Trophoblast cell (in vitro differentiated cells and primary cell): ENCODE measurements at regions not wholly inside any gene's neighbourhood (a gene's known extent, or its start where the extent isn't known, plus 50 kb on each side); places are given as distances from the start of the nearest gene placed in this dataset.

Source experiments
- DNase-seq, 2 donors: peaks; one replicate each; pipeline ENCODE4 v3.0.0-alpha.2; 2016
- H2AFZ ChIP-seq: 2 replicates; pipeline ENCODE4 v1.6.1; 2013; ENCODE audit warnings: low read length, moderate library complexity, mild to moderate bottlenecking; ENCODE audit not compliant: insufficient read depth, poor library complexity
- H2AK5ac ChIP-seq: 2 replicates; pipeline ENCODE4 v1.6.1; 2013; ENCODE audit warnings: mild to moderate bottlenecking, low read length
- H2BK120ac ChIP-seq: 2 replicates; pipeline ENCODE4 v1.6.1; 2013; ENCODE audit warnings: low read length, mild to moderate bottlenecking, moderate library complexity; ENCODE audit not compliant: insufficient read depth, poor library complexity
- H2BK12ac ChIP-seq: 2 replicates; pipeline ENCODE4 v1.6.1; 2013; ENCODE audit warnings: mild to moderate bottlenecking, low read length, moderate library complexity
- H2BK5ac ChIP-seq: 2 replicates; pipeline ENCODE4 v1.6.1; 2013; ENCODE audit warnings: low read length, low read depth, moderate library complexity, mild to moderate bottlenecking; ENCODE audit not compliant: poor library complexity
- H3K14ac ChIP-seq: 2 replicates; pipeline ENCODE4 v1.6.1; 2013; ENCODE audit warnings: mild to moderate bottlenecking, low read length
- H3K18ac ChIP-seq: 2 replicates; pipeline ENCODE4 v1.6.1; 2013; ENCODE audit warnings: mild to moderate bottlenecking, low read length
- H3K23ac ChIP-seq: 2 replicates; pipeline ENCODE4 v1.6.1; 2013; ENCODE audit warnings: low read length
- H3K27ac ChIP-seq: 2 replicates; pipeline ENCODE4 v1.5.1; 2013; ENCODE audit warnings: low read depth, mild to moderate bottlenecking, inconsistent platforms, low read length, moderate library complexity
- H3K27me3 ChIP-seq: 2 replicates; pipeline ENCODE4 v1.6.1; 2013; ENCODE audit warnings: inconsistent platforms, mild to moderate bottlenecking, low read length, moderate library complexity; ENCODE audit not compliant: insufficient read depth
- H3K36me3 ChIP-seq, 2 experiments: 1 replicate in 1 of 2; 2 replicates in 1 of 2; pipeline ENCODE4 v1.6.1; 2013; ENCODE audit warnings: low read length in 2 of 2, mild to moderate bottlenecking in 2 of 2, moderate library complexity in 1 of 2; ENCODE audit not compliant: insufficient read depth in 2 of 2, control insufficient read depth in 1 of 2
- H3K4ac ChIP-seq: 2 replicates; pipeline ENCODE4 v1.6.1; 2013; ENCODE audit warnings: low read depth, mild to moderate bottlenecking, low read length, moderate library complexity
- H3K4me1 ChIP-seq, 2 experiments: 1 replicate in 1 of 2; 2 replicates in 1 of 2; pipeline ENCODE4 v1.6.1; 2013; ENCODE audit warnings: low read length in 2 of 2, mild to moderate bottlenecking in 2 of 2, moderate library complexity in 1 of 2; ENCODE audit not compliant: insufficient read depth in 2 of 2, control insufficient read depth in 1 of 2
- H3K4me2 ChIP-seq: 2 replicates; pipeline ENCODE4 v1.6.1; 2013; ENCODE audit warnings: inconsistent platforms, mild to moderate bottlenecking, low read length, moderate library complexity
- H3K4me3 ChIP-seq: 2 replicates; pipeline ENCODE4 v1.5.1; 2013; ENCODE audit warnings: mild to moderate bottlenecking, low read depth, low read length, inconsistent platforms
- H3K79me1 ChIP-seq: one replicate; pipeline ENCODE4 v1.6.1; 2013; ENCODE audit warnings: low read length
- H3K79me2 ChIP-seq: 2 replicates; pipeline ENCODE4 v1.6.1; 2013; ENCODE audit warnings: low read length, mild to moderate bottlenecking; ENCODE audit not compliant: control insufficient read depth, insufficient read depth, poor library complexity
- H3K9ac ChIP-seq: 2 replicates; pipeline ENCODE4 v1.6.1; 2013; ENCODE audit warnings: mild to moderate bottlenecking, low read length
- H3K9me3 ChIP-seq: 2 replicates; pipeline ENCODE4 v1.6.1; 2013; ENCODE audit warnings: low read depth, mild to moderate bottlenecking, control low read depth, inconsistent platforms, low read length; ENCODE audit not compliant: insufficient read depth
- H4K12ac ChIP-seq: 2 replicates; pipeline ENCODE4 v1.6.1; 2013; ENCODE audit warnings: low read depth, mild to moderate bottlenecking, low read length, moderate library complexity
- H4K8ac ChIP-seq: 2 replicates; pipeline ENCODE4 v1.6.1; 2013; ENCODE audit warnings: low read depth, mild to moderate bottlenecking, low read length, moderate library complexity
- H4K91ac ChIP-seq: one replicate; pipeline ENCODE4 v1.6.1; 2013; ENCODE audit warnings: low read depth, mild to moderate bottlenecking, low read length, moderate library complexity
- WGBS: extraction: QIAGEN DNeasy Blood & Tissue Kit; methylation state at CpG from one replicate; pipeline ENCODE4 v1.1.7; 2013; ENCODE audit warnings: missing lambda C conversion rate; ENCODE audit not compliant: insufficient read length, insufficient coverage; ENCODE audit errors: extremely low coverage; 5-methylcytosine and 5-hydroxymethylcytosine counted together

- H3K36me3 ChIP-seq: no peaks in the 10 kb centered on the region
- H3K18ac ChIP-seq: no peak overlapping the region
- DNase-seq: no peak
- no peaks in the 10 kb centered on the region for H3K27me3 ChIP-seq
- H3K9me3 ChIP-seq: no peaks in the 10 kb centered on the region
- H2BK5ac ChIP-seq: no peak overlapping the region
- no peaks in the 10 kb centered on the region for H3K79me1 ChIP-seq
- no peak overlapping the region for H2BK120ac ChIP-seq
- no peak overlapping the region for H3K14ac ChIP-seq
- no peak overlapping the region for H3K4ac ChIP-seq
- no peak overlapping the region for H4K12ac ChIP-seq
- no peaks in the 10 kb centered on the region for H3K79me2 ChIP-seq
- no peak overlapping the region for H3K4me2 ChIP-seq
- no peak overlapping the region for H3K4me3 ChIP-seq
- no peak overlapping the region for H2AFZ ChIP-seq
- H3K4me1 ChIP-seq: no peaks in the 10 kb centered on the region
- H3K9ac ChIP-seq: no peak overlapping the region
- H2BK12ac ChIP-seq: no peak overlapping the region
- WGBS: no CpG with 5 or more reads among the region's 4 CpGs
- H3K27ac ChIP-seq: no peak overlapping the region
- H3K23ac ChIP-seq: no peak overlapping the region
- no peak overlapping the region for H4K8ac ChIP-seq
- H4K91ac ChIP-seq: no peak overlapping the region
- no peak overlapping the region for H2AK5ac ChIP-seq
Measured at GRCh38 chr13:78844106-78844505, 185.2 kb upstream of the OBI1 start.

- no peak overlapping the region for H3K18ac ChIP-seq
- no peaks in the 10 kb centered on the region for H3K9me3 ChIP-seq
- no peak overlapping the region for H3K4ac ChIP-seq
- no peaks in the 10 kb centered on the region for H3K4me1 ChIP-seq
- H4K91ac ChIP-seq: no peak overlapping the region
- H3K14ac ChIP-seq: no peak overlapping the region
- H2BK12ac ChIP-seq: no peak overlapping the region
- H2BK5ac ChIP-seq: no peak overlapping the region
- no peak overlapping the region for H3K4me3 ChIP-seq
- H4K12ac ChIP-seq: no peak overlapping the region
- no peaks in the 10 kb centered on the region for H3K36me3 ChIP-seq
- no peak overlapping the region for H4K8ac ChIP-seq
- no peak for DNase-seq
- no peak overlapping the region for H3K9ac ChIP-seq
- no peaks in the 10 kb centered on the region for H3K79me1 ChIP-seq
- no peak overlapping the region for H3K23ac ChIP-seq
- H3K79me2 ChIP-seq: no peaks in the 10 kb centered on the region
- no peak overlapping the region for H2AFZ ChIP-seq
- no peaks in the 10 kb centered on the region for H3K27me3 ChIP-seq
- H2AK5ac ChIP-seq: no peak overlapping the region
- no peak overlapping the region for H3K27ac ChIP-seq
- H2BK120ac ChIP-seq: no peak overlapping the region
- no CpG with 5 or more reads among the region's 7 CpGs for WGBS
- no peak overlapping the region for H3K4me2 ChIP-seq
Measured at GRCh38 chr13:78841358-78841963, 182.5 kb upstream of the OBI1 start.

GRCh38 chr13:78836238-78836784 lies 177.4 kb upstream of the OBI1 start:
- Histone ChIP-seq H2BK120ac (no peak overlapping the region), H3K4me3 (no peak overlapping the region), H3K4me1 (no peaks in the 10 kb centered on the region), H4K12ac (no peak overlapping the region), H3K23ac (no peak overlapping the region), H4K8ac (no peak overlapping the region), H3K27me3 (no peaks in the 10 kb centered on the region), H2AFZ (no peak overlapping the region), H3K9me3 (no peaks in the 10 kb centered on the region), H3K79me1 (no peaks in the 10 kb centered on the region), H3K36me3 (no peaks in the 10 kb centered on the region), H3K4me2 (no peak overlapping the region), H3K18ac (no peak overlapping the region), H4K91ac (no peak overlapping the region), H2BK5ac (no peak overlapping the region), H3K9ac (no peak overlapping the region), H3K27ac (no peak overlapping the region), H3K4ac (no peak overlapping the region), H2BK12ac (no peak overlapping the region), H3K79me2 (no peaks in the 10 kb centered on the region), H2AK5ac (no peak overlapping the region), H3K14ac (no peak overlapping the region)
- WGBS: no CpG with 5 or more reads among the region's 3 CpGs
- no peak for DNase-seq

GRCh38 chr13:78832461-78832860 lies 173.5 kb upstream of the OBI1 start:
- Histone ChIP-seq H3K36me3 (no peaks in the 10 kb centered on the region), H2BK5ac (no peak overlapping the region), H3K14ac (no peak overlapping the region), H2AK5ac (no peak overlapping the region), H4K8ac (no peak overlapping the region), H3K4ac (no peak overlapping the region), H2AFZ (no peak overlapping the region), H3K23ac (no peak overlapping the region), H4K91ac (no peak overlapping the region), H4K12ac (no peak overlapping the region), H3K4me2 (no peak overlapping the region), H2BK120ac (no peak overlapping the region), H3K9ac (no peak overlapping the region), H3K79me1 (no peaks in the 10 kb centered on the region), H3K79me2 (no peaks in the 10 kb centered on the region), H3K27me3 (no peaks in the 10 kb centered on the region), H3K4me3 (no peak overlapping the region), H2BK12ac (no peak overlapping the region), H3K4me1 (no peaks in the 10 kb centered on the region), H3K9me3 (no peaks in the 10 kb centered on the region), H3K18ac (no peak overlapping the region), H3K27ac (no peak overlapping the region)
- WGBS: no CpG with 5 or more reads among the region's 3 CpGs
- DNase-seq: no peak
